ENCODE measurements at regions not wholly inside any gene's neighbourhood (a gene's known extent, or its start where the extent isn't known, plus 50 kb on each side); places are given as distances from the start of the nearest gene placed in this dataset.

GRCh38 chr3:126266291-126266840, 86.0 kb upstream of the ALDH1L1 start:
- TF ChIP-seq CTCF (IDR thresholded peaks at IDR 0.05) (no peak), POLR2AphosphoS5 (IDR thresholded peaks at IDR 0.05) (peak in 2 of 3 donors; percentile 38 to 51)
